SIG-M5 treated with dmso at 0.1 percent for 504 hours (cell line): ENCODE measurements at regions not wholly inside any gene's neighbourhood (a gene's known extent, or its start where the extent isn't known, plus 50 kb on each side); places are given as distances from the start of the nearest gene placed in this dataset.

ENCODE experiments used
- DNase-seq: peaks from one replicate; lab custom pipeline; 2025; ENCODE audit not compliant: unreplicated experiment; lab: John Stamatoyannopoulos, UW

DNA sequence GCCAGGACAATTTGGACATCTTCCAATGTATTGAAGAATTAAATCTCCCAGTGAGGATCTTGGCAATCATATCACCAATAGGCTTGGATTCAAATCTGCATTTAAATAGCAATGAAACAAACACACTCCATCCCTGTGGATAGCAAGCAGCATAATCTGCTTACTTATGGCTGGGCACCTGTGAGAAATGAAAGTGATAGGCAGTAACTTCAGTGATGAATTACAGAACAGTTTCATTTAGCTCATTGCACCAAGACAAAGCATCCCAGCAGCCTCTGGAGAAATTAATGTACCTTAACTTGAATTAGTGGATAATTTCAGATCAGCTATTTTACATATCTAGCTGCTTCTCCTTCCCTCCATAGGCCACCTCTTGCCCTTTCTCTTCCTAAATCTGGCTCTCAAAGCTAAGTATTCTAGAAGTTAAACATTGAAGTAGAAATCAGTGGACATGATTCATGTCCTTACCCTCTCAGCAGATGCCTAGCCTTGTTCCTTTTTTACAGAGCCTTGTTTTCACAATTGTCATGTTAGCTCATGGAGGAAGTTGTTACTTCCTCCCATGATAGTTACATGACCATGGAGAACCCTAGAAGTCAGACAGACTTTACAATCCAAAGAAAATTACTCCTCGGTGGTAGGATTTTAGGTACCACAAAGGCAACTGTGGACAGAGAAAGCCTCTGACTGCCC lies 88.5 kb upstream of the TACR1 start:
- DNase-seq, result peak; percentile 2

DNA sequence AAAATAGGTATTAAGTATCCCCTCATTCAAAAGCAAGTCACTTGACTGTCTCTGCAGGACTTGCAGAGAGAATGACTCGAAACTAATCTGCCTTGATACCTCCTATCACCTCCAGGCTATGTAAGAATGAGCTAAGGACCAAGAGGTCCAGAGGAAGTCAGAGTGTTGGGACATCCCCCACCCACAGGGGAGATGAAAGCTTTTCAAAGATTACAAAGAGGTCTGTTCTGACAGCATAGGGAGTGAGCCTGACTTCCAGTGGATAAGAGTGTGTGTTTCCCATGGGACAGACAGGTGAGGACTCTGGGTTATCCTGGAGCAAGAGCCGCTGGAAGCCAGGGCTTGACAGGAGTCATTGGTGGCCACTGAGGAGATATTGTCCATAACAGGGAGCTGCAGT lies 85.0 kb upstream of the TACR1 start:
- no peak for DNase-seq

DNA sequence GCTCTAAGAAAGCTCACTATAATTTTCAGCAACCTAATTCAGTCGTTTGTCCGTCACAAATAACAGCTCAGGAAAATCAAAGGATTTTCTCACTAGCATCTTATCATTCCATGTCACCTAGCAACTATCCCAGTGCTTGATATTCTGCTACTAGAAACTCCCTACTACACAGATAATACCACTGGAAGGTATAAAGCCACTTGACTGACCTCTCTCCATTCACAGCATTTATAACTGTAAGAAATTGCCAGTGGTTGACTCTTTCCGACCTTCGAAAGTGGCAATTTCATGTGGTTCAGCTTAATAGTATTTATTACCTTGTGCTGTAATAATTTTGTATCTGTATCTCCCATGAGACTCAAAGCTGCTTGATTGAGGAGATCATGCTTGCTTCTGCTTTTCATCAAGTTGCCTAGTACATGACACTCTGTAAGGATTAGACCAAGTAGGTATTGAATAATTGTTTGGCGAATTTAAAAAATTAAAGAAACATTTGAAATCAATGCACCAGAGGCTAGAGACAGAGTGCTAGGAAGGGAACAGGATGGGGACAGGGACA lies 79.6 kb upstream of the TACR1 start:
- DNase-seq, result no peak

DNA sequence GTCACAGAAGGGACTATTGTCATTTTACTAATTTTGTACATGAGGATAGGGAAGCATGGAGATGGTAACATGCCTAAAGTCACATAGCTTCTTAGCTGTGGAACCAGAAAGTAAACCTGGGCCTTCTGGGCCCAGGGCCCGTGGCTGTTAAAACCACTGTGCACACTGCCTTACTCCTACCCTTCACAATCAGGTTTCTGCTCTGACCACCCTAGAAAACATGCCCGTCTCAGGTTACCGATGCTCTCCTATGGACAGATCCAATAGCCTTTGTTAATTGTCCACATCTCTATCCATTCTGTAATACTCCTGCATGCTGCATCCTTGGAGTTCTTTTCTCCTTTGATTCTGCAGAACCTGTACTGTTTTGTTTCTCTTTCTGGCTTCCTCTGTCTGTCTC lies 79.0 kb upstream of the TACR1 start:
- no peak for DNase-seq

DNA sequence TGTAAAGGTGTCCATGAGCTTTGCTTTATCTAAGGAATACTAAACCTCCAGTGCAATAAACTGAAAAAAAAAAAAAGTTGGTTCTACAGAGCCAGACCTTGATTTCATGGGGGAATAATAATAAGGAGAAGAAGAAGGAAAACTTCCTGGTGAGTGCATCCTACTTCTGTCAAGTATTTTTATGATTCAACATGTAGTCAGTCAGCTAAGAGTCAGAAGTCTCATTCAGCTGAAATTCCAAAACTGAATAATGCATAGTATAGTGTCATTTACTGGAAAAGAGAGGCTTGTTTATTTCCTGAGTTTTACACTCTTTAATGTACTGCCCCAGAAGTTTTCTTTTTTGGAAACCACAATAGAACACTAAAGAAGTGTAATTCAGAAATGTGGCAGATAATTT lies 77.8 kb upstream of the TACR1 start:
- DNase-seq, result no peak

DNA sequence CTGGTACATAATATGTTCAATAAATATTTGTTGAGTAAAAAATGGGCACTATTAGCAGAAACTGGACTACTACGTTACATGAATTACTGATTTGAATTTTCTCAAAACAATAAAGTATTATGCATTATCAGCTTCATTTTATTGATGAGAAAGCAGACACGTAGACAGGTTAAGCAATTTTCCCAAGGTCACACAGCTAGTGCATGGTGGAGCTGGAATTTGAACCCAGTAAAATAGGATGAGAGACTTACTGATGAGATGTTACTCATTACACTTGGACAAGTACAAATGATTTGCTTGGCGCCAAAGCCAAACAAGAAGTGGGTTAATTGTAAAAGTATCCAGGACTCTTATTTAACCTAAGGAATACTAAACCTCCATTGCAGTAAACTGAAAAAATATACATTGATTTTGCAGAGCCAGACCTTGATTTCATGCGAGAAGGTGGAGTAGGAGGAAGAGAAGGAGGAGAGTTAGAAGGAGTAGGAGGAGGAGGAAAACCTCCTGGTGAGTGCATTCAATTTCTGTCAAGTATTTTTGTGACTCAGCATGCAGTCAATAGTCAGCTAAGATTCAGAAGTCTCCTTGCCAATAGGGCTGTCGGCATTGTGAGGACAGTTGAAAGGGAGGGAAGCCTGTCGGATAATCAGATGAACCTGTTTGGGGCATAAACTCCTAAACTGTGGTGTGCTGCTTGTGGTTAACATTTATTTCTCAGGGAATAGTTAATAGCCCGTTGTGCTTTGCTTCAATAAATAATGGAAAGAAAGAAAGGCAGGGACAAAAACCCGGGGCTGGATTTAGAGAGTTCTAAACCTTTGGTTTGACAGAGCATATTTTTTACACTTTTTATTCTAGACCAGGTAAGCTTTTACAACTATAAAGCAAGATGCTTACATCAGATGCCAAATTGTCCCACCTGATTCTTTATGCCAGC lies 77.0 kb upstream of the TACR1 start:
- DNase-seq, result no peak

DNA sequence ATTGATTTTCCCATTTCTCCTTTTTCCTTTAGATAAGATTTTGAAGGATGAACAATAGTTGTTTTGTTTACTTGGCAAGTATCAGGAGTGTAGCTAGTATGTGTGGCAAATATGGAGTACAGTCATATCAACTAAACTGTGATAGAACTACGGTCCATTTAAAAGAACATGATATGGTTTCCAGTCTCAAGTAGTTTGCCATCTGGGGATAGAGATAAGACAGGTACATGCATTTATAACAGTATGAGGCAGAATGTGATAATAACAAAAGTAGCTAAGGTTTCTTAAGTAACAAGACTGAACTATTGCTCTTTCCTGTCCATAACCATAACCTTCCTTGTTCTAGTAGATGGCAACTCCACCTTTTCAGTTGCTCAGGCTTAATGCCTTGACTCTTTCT lies 75.6 kb upstream of the TACR1 start:
- no peak for DNase-seq

DNA sequence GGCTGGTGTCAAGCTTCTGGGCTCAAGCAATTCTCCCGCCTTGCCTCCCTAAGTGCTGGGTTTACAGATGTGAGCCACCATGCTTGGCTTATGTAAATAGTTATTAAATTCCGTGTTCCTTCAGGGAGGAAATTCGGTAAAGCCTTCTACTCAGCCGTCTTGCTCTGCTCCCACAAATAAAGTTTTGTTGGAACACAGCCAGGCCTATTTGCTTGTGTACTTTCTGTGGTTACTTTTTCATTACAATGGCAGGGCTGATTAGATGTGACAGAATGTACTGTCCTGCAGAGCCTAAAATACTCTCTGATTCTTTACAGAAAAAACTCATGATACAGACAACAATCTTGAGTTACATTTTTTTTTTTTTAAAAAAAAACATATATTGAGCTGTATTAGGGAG lies 68.8 kb upstream of the TACR1 start:
- DNase-seq, result no peak

DNA sequence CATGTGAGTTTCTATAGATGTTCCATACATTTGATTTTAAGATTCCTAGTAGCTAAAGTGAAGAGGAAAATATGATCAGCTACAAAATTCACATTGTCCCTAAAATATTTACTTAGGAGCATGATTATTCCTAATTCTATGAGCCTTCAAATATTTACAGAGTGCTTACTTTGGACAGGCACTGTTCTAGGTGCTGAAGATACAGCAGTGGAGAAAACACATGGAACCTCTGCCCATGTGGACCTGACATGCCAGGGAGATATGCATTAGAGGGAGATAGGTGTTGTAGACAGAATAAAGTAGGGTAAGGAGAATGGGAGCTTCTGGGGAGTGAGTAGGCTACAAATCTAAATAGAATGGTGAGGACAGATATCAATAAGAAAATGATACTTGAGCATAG lies 62.6 kb upstream of the TACR1 start:
- no peak for DNase-seq

DNA sequence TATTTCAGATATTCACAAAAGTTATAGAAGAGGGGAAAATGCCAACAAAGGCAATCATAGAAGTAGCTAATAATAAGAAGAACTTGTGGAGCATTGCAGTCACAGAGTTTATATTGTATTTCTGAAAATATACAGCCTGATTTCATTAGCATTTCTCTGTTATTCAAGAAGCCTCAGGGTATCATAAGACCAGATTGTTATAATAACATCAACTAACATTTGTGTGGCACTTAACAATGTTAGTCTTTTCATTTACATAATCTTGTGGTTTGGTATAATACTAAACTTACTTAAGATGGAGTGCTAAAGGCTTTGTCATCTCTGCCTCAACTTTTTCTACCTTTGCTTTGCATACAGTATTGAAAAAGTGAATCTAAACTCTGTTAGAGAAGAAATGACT lies 61.6 kb upstream of the TACR1 start:
- DNase-seq, result no peak

DNA sequence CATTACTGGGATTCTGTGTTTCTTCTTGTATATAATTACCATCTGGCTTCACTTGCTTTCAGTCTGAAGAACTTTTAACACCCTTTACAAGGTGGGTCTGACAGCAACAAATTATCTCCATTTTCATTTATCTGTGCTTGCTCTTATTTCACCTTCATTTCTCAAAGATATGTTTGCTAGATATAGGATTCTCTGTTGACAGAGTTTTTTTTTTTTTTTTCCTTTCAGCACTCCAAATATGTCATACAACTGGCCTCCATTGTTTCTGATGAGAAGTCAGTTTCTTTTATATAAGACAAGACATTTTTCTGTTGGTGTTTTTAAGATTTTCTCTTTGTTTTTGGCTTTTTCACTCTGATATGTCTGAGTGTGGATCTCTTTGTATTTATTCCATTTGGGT lies 59.3 kb upstream of the TACR1 start:
- no peak for DNase-seq

DNA sequence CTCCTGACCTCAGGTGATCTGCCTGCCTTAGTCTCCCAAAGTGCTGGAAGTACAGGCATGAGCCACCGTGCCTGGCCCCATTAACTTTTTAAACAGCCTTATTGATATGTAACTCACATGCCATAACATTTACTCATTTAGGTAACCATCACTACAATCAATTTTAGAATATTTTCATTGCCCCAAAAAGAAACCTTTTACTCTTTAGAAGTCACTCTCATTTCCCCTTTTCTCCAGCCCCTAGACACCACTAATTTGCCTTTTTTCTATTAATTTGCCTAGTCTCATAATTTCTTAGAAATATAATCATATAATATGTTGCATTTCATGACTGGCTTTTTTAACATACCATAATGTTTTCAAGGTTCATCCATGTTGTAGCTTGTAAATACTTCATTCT lies 57.2 kb upstream of the TACR1 start:
- no peak for DNase-seq

DNA sequence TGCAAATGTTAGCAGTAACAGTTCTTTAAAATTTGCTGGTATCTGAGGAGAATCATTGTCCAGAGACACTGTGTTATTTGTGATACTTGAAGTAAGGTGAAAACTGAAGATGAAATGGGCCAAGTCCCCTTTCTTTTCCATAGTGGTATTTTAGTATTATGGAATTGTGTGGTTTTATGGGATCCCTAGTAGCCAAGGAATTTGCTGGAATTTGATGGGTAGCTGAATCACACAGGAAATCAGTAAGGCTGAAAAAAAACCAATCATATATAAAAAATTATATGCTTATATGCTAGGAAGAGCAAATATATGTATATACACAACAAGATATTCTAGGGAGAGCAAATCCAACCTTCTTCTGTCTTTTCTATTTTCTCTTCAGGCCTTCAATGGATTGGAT lies 54.2 kb upstream of the TACR1 start:
- DNase-seq, result no peak

DNA sequence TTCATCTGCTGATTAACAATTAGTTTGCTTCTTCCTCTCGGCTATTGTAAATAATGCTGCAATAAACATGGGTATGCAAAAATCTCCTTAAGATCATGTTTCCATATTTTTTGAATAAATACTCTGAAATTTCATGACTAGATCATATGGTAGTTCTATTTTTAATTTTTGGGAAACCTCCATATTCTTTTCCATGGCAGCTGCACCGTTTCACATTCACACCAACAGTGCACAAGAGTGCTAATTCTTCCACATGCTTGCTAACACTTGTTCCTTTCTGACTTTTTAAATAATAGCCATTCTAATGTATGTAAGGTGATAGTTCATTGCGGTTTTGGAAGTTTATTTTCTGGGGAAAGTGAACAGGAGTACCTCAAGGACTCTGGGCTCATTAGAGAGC lies 52.6 kb upstream of the TACR1 start:
- DNase-seq, result no peak
